ENCODE measurements at regions not wholly inside any gene's neighbourhood (a gene's known extent, or its start where the extent isn't known, plus 50 kb on each side); places are given as distances from the start of the nearest gene placed in this dataset.

DNA sequence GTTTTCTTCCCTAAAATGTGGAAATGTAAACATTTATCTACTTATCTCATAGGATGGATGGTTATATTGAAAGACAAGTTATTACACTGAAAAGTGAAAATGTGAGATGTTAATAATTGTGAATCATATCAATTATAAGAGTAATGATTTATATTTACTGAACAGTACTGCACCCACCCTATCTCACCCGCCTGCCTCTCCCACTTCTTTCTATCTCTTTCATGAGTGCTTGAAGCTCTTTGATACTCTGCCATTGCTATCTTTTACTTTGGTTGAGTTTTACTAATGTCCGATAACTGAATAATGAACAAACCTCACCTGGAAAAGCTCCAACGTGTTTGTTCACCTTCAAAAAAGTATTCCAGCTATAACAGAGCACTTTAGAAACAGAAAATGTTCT, 263.0 kb upstream of the UBASH3B start:
- H3K4me3 ChIP-seq (ENCODE audit: low read depth in 1 of 3, low read length in 3 of 3) = no peak overlapping the region
- H3K4me1 ChIP-seq (ENCODE audit: control insufficient read depth in 4 of 4, insufficient read depth in 4 of 4, low read length in 3 of 4) = no peaks in the 10 kb centered on the region
- H3K9ac ChIP-seq (ENCODE audit: low read depth in 1 of 2, low read length in 2 of 2) = no peak overlapping the region
- WGBS = 74% methylated on average over 3 of the region's 3 CpGs
- no peaks in the 10 kb centered on the region for H3K36me3 ChIP-seq (ENCODE audit: control insufficient read depth in 4 of 4, insufficient read depth in 3 of 4, low read depth in 1 of 4, low read length in 3 of 4)
- no peaks in the 10 kb centered on the region for H3K27me3 ChIP-seq (ENCODE audit: control insufficient read depth in 4 of 4, insufficient read depth in 4 of 4, low read length in 3 of 4)
- TF ChIP-seq, protein P1, sequence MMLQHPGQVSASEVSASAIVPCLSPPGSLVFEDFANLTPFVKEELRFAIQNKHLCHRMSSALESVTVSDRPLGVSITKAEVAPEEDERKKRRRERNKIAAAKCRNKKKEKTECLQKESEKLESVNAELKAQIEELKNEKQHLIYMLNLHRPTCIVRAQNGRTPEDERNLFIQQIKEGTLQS (IDR thresholded peaks at IDR 0.05) = no peak
- TF ChIP-seq GABPA (IDR thresholded peaks at IDR 0.05 in 1 of 2, conservative IDR thresholded peaks at IDR 0.05 in 1 of 2) (no peak), JUND (IDR thresholded peaks at IDR 0.05) (no peak), REST (IDR thresholded peaks at IDR 0.05) (no peak), NR2F2 (IDR thresholded peaks at IDR 0.05) (no peak), TAF1 (conservative IDR thresholded peaks at IDR 0.05) (no peak), MAX (IDR thresholded peaks at IDR 0.05) (no peak), RXRA (IDR thresholded peaks at IDR 0.05) (no peak), CTCF (IDR thresholded peaks at IDR 0.05; ENCODE audit: low read depth, low read length, missing input control) (no peak)
- no peak overlapping the region for H3K27ac ChIP-seq (ENCODE audit: low read depth in 1 of 2, low read length in 2 of 2)
- no peak for DNase-seq (ENCODE audit: low spot score)
- no peaks in the 10 kb centered on the region for H3K9me3 ChIP-seq (ENCODE audit: control insufficient read depth in 4 of 4, low read length in 3 of 4)

DNA sequence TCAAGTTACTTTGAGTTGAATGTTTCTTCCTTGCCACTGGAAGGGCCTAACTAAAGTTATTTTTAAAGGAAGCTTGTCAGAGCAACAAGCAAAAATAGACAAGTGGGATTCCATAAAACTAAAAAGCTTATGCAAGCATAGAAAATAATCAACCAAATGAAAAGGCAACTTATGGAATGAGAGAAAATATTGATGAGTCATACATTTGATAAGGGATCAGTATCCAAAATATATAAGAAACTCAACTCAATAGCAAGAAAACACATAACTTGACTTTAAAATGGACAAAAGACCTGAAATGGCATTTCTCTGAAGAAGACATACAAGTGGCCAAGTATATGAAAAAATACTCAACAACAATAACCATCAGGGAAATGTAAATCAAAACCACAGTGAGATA, 264.5 kb upstream of the UBASH3B start:
- no peak overlapping the region for H3K9ac ChIP-seq (ENCODE audit: low read depth in 1 of 2, low read length in 2 of 2)
- H3K9me3 ChIP-seq (ENCODE audit: control insufficient read depth in 4 of 4, low read length in 3 of 4) = no peaks in the 10 kb centered on the region
- H3K4me3 ChIP-seq (ENCODE audit: low read depth in 1 of 3, low read length in 3 of 3) = no peak overlapping the region
- TF ChIP-seq RAD21 (IDR thresholded peaks at IDR 0.05) (no peak), CTCF (IDR thresholded peaks at IDR 0.05; ENCODE audit: low read depth, low read length, missing input control) (no peak), GABPA (IDR thresholded peaks at IDR 0.05 in 1 of 2, conservative IDR thresholded peaks at IDR 0.05 in 1 of 2) (no peak), ZBTB33 (IDR thresholded peaks at IDR 0.05) (no peak), HNF4G (IDR thresholded peaks at IDR 0.05) (no peak)
- H3K4me1 ChIP-seq (ENCODE audit: control insufficient read depth in 4 of 4, insufficient read depth in 4 of 4, low read length in 3 of 4) = no peaks in the 10 kb centered on the region
- no peak overlapping the region for H3K27ac ChIP-seq (ENCODE audit: low read depth in 1 of 2, low read length in 2 of 2)
- DNase-seq (ENCODE audit: low spot score) = no peak
- H3K36me3 ChIP-seq (ENCODE audit: control insufficient read depth in 4 of 4, insufficient read depth in 3 of 4, low read depth in 1 of 4, low read length in 3 of 4) = no peaks in the 10 kb centered on the region
- H3K27me3 ChIP-seq (ENCODE audit: control insufficient read depth in 4 of 4, insufficient read depth in 4 of 4, low read length in 3 of 4) = no peaks in the 10 kb centered on the region
